Stimulated activated CD8-positive, alpha-beta memory T cell treated with anti-CD3 and anti-CD28 coated beads, Interleukin-15, amount 100 ng/mL, for 24 hours (primary cell): ENCODE measurements at regions not wholly inside any gene's neighbourhood (a gene's known extent, or its start where the extent isn't known, plus 50 kb on each side); places are given as distances from the start of the nearest gene placed in this dataset.
"Not testable (repeated sequence)": the region's sequence is repeated elsewhere in the genome, so short reads cannot be mapped to it uniquely, and the experiment has no call there.

Experiments
- DNase-seq: peaks from one replicate; pipeline ENCODE4 v3.0.0-alpha.2; 2020; ENCODE audit warnings: low read depth

DNA sequence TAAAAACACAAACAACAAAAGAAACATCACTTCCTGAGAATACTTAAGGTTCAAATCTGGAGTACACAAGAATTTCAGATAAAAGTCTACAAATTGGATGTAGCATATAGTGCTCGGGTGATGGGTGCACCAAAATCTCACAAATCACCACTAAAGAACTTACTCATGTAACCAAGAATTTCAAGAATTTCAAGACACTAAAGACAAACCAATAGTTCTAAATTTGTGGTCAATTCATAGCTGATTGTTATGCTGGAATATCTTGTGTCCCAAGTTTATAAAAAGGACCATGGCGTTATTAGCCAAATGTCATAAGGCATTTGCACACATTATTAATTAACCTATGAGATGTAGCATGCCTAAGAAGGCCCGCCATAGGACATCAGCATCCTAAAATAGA is 1204.1 kb upstream of the AUTS2 start:
- no peak for DNase-seq

DNA sequence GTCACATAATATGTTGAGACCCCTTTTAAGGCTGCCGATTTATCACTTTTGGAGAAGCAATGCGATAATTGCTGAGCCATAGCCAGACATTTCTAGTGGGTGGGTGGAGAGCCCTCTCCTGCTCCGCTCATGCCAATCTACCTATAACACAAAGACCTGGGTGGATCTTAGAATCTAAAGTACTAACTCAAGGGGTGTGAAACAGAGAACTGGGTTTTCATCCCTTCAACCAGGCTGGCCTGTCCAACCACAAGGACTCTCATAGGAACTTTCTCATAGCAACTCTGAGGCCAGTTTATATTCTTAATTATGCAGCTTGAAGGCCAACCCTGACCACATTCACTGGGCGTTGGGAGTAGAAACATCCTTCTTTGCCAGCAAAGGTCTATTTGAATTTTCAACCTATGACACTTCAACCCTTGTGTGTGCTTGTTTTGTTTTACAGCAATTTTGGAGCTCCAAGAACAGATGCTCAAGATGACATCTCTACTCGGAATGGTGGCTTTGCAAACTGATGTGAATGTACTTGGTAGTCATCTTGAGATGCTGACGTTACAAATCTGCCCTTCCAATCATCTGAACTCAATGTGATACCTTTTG is 1198.2 kb upstream of the AUTS2 start:
- DNase-seq = no peak

DNA sequence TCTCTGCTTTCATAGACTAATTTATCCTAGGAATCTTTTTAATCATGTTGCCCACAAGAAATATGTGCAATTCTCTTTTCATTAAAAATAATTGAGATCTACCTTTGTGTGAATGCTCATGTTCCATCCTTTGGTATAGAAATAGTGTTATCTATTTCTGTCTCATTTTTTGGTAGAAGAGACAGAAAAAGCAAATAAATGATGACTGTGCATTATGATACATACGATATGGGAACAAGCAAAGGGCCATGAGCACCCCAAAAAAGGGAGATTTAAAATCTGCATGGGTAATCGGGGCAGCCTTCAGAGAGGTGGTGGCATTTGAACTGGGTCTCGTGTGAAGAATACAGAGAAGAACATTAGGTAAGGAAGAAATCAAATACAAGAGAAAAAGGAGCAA is 1197.5 kb upstream of the AUTS2 start:
- no peak for DNase-seq

DNA sequence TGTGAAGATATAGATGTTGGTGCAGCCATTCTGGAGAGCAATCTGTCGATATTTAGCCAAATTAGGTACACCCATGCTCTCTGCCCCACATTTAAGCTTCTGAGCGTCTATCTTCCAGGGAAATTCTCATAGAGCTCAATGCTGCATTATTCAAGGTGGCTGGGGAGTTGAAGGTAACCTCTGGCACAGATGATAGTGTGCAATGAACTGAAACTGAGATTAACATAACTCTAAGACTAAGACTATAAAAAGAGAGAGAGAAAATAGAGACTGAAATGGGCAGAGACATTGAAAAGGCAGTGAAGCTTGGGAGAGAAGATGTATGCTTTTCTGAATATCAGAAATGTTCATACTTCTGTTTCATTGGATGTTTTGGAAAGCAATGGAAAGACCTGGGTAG is 1197.0 kb upstream of the AUTS2 start:
- no peak for DNase-seq

DNA sequence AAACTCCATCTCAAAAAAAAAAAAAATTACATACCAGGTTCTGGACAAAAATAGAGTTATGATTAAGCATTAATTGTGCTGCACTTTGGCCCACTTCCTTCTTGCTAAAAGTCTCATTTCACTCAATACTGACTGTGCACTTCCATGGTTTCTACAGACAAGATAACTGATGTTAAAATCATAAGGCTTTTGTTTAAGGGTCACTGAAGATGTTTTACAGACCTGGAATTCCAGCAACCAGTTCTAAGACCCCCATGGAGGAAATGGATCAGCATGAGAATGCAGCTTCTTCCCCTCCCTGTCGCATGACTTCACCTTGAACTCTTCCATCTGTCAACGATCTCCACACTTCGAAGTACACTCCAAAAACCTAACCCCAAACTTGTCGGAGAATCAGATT is 1191.8 kb upstream of the AUTS2 start:
- no peak for DNase-seq

DNA sequence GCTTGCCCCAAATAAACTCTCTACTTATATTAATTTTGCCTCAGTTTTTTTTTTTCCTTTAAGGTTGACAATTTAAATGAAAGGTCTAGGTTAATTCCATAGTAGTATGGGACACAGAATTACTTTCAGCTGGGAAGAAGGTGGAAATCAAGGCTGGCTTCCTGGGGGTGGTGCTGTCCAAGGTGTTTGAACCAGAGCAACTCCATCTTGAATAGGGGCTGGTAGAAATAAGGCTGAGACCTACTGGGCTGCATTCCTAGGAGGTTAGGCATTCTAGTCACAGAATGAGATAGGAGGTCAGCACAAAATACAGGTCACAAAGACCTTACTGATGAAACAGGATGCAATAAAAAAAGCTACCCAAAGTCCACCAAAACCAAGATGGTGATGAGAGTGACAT is 1190.8 kb upstream of the AUTS2 start:
- DNase-seq = no peak

DNA sequence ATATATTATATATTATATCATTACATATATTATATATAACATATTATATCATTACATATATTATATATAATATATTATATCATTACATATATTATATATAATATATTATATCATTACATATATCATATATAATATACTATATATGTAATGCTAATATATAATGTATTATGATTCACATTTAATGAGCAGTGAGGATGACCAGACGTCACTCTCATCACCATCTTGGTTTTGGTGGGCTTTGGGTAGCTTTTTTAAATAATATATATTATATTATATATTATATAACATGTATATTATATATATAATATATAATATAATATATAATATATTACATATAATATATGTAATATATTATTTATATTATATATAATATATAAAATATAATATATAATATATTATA is 1189.4 kb upstream of the AUTS2 start:
- no peak for DNase-seq

DNA sequence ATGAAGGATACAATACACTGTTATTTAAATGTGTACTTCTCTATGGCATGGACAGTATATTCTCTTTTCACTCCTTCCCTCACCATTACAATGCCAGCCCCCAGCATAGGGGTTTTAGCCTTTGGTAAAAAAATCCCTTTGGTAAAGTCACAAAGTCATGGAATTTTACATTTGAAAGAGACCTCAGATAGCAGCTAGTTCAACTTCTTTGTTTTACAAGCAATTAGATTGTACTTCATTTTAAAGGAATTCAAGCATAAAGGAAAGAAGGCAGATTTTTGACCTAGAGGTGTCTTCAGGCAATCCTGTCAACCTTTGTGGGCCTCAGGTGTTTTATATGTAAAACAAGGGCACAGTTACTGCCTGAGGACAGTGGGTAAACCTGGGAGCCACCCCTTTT is 1188.4 kb upstream of the AUTS2 start:
- DNase-seq = no peak

DNA sequence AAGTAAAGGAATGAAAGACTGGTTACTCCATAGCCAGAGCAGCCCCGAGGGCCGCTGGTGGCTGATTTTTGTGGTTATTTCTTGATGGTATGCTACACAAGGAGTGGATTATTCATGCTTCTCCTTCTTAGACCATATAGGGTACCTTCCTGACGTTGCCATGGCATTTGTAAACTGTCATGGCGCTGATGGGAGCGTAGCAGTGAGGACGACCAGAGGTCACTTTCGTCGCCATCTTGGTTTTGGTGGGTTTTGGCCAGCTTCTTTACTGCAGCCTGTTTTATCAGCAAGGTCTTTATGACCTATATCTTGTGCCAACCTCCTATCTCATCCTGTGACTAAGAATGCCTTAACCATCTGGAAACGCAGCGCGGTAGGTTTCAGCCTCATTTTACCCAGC is 1187.6 kb upstream of the AUTS2 start:
- not testable (repeated sequence) for DNase-seq

DNA sequence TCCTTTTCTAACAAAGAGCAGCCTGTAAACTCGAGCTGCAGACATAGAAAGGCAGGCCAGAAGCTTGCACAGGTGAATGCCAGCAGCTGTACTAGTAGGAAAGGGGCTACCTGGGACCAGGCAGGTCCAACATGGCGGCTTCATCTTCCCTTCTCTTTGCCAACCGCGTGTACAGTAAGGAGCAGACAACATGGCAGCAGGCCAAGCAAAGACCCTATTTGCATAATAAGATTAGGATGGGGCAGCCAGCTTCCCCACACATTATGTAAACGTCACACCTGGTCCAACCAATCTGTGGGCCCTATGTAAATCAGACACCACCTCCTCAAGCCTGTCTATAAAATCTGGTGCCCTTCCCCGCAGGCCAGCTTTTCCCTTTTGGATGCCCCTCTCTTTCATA is 1186.5 kb upstream of the AUTS2 start:
- DNase-seq = no peak

DNA sequence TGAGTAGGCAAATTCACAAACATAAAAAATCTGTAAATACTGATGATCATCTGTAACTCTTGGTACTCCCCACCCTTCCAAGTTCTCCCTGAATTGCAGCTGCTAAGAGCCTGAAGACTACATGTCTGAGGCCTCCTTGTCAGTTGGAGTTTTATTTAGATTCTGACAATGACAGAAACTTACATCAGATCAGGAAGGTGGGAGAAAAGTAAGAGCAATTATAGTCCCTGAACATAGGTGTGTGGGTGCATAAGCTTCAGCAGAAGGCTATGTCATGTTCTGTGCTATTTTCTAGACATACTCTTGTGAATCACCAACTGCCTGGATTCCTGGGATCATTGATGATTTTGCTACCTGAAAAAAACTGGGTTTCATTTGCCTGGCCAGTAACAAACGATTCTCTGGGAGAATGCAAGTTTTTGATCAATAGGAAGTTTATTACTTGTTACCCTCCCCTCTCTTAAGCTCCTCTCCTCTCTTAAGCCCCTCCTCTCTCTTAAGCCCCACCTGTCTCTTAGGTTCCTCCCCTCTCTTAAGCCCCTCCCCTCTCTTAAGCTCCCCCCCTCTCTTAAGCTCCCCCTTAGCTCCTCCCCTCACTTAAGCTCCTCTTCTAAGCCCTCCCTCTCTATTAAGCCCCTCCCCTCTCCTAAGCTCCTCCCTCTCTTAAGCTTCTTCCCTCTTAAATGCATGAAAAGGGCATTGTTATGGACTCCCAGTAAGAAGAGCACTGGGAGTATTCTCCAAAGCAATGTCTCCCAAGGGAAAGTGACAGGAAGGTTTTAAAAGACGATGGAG is 1183.4 kb upstream of the AUTS2 start:
- DNase-seq = no peak

DNA sequence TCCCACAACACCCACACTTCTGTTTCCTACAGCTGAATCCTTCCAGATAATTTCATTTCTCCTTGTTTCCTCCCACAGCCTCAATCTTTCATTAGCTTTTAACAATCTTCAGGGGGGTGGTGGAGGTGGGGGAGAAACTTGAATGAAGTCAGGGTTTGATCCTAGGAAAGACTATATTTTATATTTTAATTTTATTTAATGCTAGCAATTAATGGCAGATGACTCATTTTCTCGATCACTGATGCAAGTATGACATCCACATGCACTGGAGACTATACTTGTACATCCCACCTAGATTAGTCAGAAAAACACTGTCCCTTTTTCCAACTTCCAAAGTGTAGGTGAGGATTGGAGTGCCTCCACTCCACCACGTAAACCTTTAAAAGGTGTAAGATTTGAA is 1181.3 kb upstream of the AUTS2 start:
- no peak for DNase-seq

DNA sequence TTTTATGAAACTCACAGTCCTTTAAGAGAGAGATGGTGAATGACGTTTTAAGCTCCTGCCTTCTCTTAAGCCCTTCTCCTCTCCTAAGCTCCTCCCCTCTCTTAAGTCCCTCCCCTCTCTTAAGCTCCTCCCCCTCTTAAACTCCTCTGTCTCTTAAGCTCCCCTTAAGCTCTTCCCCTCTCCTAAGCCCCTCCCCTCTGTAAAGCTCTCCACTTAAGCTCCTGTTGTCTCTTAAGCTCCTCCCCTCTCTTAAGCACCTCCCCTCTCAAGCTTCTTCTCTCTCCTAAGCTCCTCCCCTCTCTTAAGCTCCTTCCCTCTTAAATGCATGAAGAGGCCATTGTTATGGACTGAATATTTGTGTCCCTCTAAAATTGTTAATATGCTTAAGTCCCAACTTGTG is 1180.6 kb upstream of the AUTS2 start:
- DNase-seq = no peak

DNA sequence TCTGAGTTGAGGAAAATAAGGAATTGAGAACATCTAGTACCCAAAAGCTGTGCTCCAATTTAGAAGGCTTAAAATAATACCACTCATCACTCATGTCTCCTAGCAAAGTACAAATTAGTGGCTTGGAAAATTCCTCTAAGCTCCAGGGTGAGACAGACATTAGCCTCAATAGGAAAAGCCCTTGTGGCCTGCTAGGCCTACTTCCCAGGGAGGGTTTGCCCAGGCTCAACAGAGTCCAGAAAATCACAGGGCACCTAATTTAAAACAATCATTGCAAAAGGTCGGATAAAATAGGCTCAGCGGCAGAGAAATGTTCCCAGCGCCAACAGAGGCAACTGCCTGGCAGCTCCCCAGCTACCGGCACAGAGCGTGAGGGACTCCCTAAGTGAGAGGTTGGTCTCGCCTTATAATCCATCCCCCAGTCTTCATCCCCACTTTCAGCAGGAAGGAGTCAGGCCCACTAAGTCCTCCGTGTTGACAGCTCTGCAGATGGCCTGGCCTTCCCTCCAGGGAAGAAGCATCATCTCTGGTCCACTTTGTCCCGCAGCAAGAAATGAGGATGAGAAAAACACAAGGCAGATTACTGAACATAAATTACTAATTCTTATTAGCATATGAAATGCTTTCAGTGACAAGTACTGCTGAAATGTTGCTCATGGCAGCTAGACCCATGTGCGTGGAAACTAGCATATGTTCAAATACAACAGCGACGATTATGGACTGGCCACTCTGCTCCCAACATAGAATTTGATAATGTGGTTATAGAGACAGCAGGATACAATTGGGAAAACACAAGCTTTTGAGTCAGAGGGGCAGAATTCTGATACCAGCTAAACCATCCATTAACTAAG is 1177.7 kb upstream of the AUTS2 start:
- DNase-seq = no peak

DNA sequence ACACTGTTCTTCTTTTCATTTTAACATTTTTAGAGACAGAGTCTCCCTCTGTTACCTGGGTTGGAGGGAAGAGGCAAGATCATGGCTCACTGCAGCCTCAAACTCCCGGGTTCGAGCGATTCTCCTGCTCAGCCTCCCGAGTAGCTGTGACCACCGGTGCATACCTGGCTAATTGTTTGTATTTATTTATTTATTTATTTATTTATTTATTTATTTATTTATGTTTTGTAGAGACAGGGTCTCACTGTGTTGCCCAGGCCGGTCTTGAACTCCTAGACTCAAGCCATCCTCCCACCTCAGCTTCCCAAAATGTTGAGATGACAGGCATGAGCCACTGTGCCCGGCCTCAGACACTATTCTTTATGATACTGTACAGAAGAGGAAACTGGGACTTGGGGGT is 1176.6 kb upstream of the AUTS2 start:
- DNase-seq = no peak

DNA sequence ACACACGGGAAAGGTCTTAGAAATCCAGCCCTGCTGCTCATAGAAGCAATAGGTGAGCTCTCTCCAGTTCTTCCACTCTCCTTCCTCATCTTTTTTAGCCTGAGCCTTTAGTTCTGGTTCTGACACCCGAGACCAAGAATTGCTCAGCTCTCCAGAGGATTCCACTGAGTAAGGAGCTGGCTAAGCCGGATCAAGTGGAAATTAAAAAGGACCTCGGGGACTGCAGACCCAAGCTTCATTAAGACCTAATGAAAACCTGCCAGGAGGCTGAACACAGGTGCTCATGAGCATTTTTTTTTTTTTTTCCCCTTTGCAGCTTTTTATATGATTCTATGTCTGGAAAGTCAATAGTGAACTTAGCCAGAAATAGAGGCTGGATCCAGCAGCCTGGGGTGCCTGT is 1176.0 kb upstream of the AUTS2 start:
- no peak for DNase-seq

DNA sequence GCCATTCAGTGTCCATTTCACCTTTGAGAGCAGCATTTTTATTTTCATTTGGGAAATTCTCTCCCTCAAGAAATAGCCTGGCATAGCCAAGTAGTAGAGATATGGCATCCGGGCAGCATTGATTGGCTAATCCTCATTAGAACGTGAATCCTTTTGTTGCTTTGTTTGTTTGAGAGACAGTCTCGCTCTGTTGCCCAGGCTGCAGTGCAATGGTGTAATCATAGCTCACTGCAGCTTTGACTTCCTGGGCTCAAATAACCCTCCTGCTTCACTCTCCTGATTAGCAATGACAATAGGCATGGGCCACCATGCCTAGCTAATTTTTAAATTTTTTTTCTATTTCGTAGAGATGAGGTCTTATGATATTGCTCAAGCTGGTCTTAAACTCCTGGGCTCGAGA is 1174.9 kb upstream of the AUTS2 start:
- DNase-seq = no peak

DNA sequence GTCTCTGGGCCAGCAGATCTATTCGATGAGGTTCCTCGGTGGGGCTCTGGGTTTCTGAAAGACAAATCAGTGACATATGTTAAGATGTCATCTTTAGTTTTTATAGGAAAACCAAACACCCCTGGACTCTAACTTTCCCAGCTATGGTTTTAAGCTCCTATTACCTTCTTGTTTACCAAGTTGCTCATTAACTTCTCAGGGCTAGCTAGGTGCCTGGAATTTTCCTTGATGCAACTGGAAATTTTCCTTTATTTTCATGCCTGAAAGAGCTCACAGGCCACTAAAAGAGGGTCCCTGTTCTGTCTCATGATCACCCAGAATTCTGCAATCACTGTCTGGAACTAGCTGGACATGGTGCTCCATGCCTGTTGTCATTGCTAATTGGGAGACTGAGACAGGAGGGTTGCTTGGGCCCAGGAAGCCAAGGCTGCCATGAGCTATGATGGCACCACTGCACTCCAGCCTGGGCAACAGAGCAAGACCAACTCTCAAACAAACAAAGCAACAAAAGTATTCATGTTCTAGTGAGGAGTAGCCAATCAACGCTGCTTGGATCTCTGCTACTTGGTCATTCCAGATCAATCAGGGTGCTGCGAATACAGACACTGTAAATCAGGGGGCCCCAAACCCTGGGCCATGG is 1173.5 kb upstream of the AUTS2 start:
- no peak for DNase-seq

DNA sequence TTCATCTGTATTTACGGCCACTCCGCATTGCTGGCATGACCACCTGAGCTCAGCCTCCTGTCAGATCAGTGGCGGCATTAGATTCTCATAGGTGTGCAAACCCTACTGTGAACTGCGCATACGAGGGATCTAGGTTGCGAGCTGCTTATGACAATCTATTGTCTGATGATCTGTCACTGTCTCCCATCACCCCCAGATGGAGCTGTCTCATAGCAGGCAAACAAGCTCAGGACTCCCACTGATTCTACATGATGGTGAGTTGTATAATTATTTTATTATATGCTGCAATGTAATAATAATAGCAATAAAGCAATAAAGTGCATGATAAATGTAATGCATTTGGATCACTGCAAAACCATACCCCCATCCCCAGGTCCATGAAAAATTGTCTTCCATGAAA is 1172.9 kb upstream of the AUTS2 start:
- no peak for DNase-seq

DNA sequence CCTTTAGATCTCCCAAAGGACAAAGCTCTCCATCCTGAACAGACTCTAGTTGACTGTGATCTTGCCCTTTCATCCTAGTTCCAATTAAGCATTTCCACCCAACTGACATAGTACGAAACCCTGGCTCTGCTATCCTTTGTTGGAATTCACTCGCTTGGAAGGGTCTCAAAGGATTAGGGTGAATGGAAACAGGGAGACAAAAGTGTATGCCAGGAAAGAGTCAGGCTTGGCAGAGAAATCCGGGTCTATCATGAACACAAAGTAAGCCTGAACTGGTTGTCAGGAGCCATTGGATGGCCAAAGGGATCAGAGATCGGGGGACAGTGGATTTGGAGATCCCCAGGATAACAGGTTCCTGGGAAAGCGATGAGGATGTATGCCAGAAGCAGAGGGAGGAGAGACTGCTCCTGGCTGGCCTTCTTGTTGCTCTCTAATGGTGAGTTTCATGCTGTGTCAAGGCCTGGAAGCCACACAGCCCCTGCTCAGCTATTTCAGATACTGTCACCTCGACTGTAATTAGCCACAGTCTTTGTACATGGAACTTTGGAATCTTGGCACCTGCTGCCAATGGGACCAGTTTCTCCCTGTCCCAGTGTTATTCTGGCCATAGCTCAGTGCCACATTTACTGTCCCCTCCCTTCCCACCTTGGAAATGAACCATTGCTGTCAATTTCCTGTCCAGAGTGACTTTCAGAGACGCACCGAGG is 1168.7 kb upstream of the AUTS2 start:
- no peak for DNase-seq

DNA sequence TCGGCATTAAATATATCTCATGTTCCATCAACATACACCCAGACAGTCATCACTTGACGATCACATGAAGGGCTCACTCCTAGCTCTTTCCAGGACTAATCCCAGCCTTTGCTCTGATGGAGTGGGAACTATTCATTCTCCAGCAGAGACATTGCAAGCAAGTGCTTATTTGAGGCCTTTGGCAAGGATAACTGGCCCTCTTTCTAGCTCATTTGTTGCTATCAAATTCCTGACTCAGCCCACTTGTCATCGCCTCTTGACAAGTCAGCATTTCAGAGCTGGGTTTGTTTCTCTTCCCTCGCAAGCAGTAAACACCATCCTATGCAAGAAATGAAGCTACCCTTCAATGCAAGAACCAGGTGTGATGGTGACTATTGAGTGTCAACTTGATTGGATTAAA is 1165.7 kb upstream of the AUTS2 start:
- DNase-seq = no peak

DNA sequence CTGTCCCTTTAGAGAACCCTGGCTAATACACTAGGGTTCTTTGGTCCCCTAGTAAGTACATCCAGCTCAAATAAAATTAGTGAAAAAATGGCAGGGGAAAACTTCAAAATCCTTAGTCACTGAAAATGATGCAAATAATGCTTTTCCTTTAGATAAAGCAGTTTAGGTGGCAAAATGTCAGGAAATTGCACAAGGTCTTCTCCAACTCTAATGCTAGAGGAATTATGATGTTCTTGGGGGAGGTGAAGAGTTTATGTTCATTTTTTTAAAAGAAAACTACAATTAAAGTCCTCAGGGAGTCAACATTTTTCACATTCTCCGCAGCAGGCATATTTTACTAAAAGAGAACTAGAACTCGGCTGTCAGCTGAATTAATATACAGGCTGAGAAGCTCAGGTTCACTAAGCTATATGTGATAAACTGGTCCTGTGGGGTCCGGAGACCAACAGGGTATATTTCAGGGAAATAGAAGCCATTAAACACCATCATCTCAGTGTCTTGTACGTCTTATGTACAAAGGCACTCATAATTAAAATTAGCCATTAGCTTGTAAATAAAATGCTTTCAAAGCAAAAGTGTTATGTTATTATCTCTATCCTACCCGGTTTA is 1164.7 kb upstream of the AUTS2 start:
- no peak for DNase-seq
